ENCODE measurements at regions not wholly inside any gene's neighbourhood (a gene's known extent, or its start where the extent isn't known, plus 50 kb on each side); places are given as distances from the start of the nearest gene placed in this dataset.

- Histone ChIP-seq H3K27ac (no peak overlapping the region), H3K27me3 (no peaks in the 10 kb centered on the region), H3K36me3 (no peaks in the 10 kb centered on the region), H3K4me3 (no peak overlapping the region), H3K9me3 (no peaks in the 10 kb centered on the region), H3K4me1 (peaks cover 16 to 37% of the 10 kb centered on the region in 2 donors)
- TF ChIP-seq, protein P1, sequence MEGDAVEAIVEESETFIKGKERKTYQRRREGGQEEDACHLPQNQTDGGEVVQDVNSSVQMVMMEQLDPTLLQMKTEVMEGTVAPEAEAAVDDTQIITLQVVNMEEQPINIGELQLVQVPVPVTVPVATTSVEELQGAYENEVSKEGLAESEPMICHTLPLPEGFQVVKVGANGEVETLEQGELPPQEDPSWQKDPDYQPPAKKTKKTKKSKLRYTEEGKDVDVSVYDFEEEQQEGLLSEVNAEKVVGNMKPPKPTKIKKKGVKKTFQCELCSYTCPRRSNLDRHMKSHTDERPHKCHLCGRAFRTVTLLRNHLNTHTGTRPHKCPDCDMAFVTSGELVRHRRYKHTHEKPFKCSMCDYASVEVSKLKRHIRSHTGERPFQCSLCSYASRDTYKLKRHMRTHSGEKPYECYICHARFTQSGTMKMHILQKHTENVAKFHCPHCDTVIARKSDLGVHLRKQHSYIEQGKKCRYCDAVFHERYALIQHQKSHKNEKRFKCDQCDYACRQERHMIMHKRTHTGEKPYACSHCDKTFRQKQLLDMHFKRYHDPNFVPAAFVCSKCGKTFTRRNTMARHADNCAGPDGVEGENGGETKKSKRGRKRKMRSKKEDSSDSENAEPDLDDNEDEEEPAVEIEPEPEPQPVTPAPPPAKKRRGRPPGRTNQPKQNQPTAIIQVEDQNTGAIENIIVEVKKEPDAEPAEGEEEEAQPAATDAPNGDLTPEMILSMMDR (IDR thresholded peaks at IDR 0.05) = no peak
- peak in 1 of 2 donors; percentile 57 for DNase-seq (ENCODE audit: low spot score in 2 of 2)
- intact Hi-C loops (cut with DNase I) = no loop called here
Observed at GRCh38 chr3:194267744-194268653, 83.1 kb downstream of the CPN2 start.

DNA sequence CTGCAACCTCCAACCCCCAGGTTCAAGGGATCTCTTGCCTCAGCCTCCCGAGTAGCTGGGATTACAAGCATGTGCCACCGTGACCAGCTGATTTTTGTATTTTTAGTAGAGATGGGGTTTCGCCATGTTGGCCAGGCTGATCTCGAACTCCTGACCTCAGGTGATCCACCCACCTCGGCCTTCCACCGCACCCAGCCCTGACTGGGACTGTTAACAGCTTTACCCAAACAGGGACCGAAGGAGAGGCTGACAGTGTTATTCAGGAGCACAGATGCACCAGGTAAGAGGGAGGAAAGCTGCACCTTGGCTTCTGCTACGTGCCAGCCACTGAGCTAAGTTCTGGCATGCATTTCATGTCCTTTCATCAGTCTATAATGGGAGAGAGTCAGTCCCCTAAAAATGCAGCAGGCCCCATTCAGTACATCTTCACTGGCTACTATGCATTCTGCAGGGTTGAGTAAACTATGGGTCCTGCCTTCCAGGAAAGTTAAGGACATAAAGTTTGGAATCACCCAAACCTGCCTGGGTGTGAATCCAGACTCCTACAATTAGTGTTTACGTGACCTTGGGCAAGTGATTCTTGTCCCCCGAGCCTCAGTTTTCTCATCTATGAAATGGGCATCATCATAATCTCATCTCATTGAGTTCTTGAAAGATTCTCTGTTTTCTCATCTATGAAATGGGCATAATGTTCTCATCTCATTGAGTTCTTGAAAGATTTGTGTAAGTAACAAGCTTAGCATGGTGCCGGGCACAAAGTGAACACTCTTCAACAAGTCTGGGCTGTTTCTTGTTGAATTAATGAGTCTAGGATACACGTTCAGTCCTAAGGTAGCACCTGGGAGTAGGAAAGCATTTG is 82.2 kb downstream of the CPN2 start:
- intact Hi-C loops (cut with DNase I) = loop anchor here (1.0 kb wide), 1 partner anchor 135 kb away; no protein-coding TSS in a partner anchor
- peak in 1 of 2 donors; percentile 43 for DNase-seq (ENCODE audit: low spot score in 2 of 2)
- Histone ChIP-seq H3K27me3 (no peaks in the 10 kb centered on the region), H3K4me1 (peaks cover 16 to 38% of the 10 kb centered on the region in 2 donors), H3K27ac (peak overlapping the region; percentile 93 to 95), H3K4me3 (no peak overlapping the region), H3K36me3 (no peaks in the 10 kb centered on the region), H3K9me3 (no peaks in the 10 kb centered on the region)
- TF ChIP-seq, protein P1 (IDR thresholded peaks at IDR 0.05) = no peak

DNA sequence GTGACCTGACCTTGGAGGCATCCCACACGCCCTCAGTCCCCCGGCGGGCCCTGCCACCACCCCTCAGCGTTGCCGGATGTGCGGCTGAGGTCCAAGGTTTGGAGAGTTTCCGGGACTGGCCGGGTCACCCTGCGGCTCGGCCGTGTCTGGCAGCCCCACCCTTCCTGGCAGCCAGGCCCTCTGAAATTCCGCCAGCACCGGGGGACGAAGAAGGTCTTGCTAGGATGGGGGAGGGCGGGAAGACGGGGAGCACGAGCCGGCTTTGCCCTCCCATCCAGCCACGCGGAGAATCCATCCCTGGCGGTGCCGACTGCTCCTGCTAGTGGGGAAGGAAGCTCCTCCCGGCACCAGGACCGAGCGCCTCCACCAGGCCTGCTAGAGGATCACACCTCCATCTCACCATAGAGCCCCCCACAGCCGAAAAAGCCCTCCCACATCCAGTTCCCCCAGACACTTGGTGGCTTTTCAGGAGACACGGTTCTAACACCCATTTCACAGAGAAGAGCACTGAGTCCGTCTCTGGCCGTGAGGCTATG is 81.5 kb downstream of the CPN2 start:
- peak overlapping the region in 1 of 2 donors; percentile 15 for H3K4me3 ChIP-seq
- no peaks in the 10 kb centered on the region for H3K9me3 ChIP-seq
- peaks cover 16 to 40% of the 10 kb centered on the region in 2 donors for H3K4me1 ChIP-seq
- peak overlapping the region; percentile 93 to 95 for H3K27ac ChIP-seq
- peak; percentile 52 to 88 for DNase-seq (ENCODE audit: low spot score in 2 of 2)
- intact Hi-C loops (cut with DNase I) = loop anchor here (1.0 to 10.0 kb wide), 6 partner anchors 45 to 675 kb away; partner anchors contain the start of genes ATP13A3 and OPA1
- TF ChIP-seq, protein P1 (IDR thresholded peaks at IDR 0.05) = peak; percentile 23 to 56 (median 27)
- no peaks in the 10 kb centered on the region for H3K36me3 ChIP-seq
- H3K27me3 ChIP-seq = no peaks in the 10 kb centered on the region

DNA sequence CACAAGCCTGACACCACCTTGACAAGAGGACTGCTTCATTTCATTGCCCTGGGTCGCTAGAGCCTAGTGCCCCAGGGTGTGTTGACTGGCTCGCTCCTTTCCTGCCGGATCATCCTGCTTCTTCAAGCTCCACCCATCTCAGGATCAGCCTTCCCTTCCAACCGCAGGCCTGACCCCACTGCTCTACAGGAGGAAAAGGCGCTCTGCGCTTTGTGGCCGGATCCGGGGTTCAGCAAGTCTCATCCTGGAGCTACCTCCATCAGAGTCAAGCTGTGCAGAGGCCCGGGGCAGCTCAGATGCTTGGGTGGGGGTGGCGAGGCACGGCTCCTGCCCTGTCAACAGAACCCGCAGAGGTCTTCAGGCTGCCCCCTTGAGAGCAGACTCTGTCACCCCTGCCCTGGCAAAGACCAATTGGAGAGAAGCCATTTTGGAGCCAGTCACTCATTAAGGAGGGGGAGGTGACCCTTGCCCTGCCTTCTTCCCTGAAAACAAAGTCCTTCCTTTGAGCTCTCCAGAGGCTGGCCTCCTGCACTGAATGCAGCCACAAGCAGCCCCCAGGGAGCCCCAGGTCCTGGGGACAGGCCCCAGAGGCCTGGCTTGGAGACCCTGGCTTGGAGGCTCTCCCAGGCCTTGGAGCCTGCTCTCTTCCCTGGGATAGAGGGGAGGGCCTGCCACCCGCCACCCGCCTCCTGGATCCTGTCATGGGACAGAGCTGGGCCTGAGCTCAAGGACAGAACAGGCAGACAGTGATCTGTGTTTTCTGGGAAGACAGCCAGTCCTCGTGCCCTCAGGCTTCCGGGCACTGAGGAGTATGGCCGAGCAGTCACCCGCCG is 80.3 kb downstream of the CPN2 start:
- H3K36me3 ChIP-seq = no peaks in the 10 kb centered on the region
- intact Hi-C loops (cut with DNase I) = loop anchor here (1.0 to 10.0 kb wide), 6 partner anchors 25 to 676 kb away; partner anchors contain the start of genes ATP13A3 and OPA1
- H3K27me3 ChIP-seq = no peaks in the 10 kb centered on the region
- TF ChIP-seq, protein P1 (IDR thresholded peaks at IDR 0.05) = no peak
- peak overlapping the region; percentile 93 to 95 for H3K27ac ChIP-seq
- peak; percentile 89 to 94 for DNase-seq (ENCODE audit: low spot score in 2 of 2)
- H3K4me3 ChIP-seq = no peak overlapping the region
- peaks cover 16 to 33% of the 10 kb centered on the region in 2 donors for H3K4me1 ChIP-seq
- H3K9me3 ChIP-seq = no peaks in the 10 kb centered on the region
